NCI-H1694 treated with DMSO at 0.1 percent for 48 hours (cell line): ENCODE measurements at regions not wholly inside any gene's neighbourhood (a gene's known extent, or its start where the extent isn't known, plus 50 kb on each side); places are given as distances from the start of the nearest gene placed in this dataset.
"Not testable (repeated sequence)": the region's sequence is repeated elsewhere in the genome, so short reads cannot be mapped to it uniquely, and the experiment has no call there.

Source experiments
- DNase-seq: peaks from one replicate; lab custom pipeline; 2025; lab: John Stamatoyannopoulos, UW

DNA sequence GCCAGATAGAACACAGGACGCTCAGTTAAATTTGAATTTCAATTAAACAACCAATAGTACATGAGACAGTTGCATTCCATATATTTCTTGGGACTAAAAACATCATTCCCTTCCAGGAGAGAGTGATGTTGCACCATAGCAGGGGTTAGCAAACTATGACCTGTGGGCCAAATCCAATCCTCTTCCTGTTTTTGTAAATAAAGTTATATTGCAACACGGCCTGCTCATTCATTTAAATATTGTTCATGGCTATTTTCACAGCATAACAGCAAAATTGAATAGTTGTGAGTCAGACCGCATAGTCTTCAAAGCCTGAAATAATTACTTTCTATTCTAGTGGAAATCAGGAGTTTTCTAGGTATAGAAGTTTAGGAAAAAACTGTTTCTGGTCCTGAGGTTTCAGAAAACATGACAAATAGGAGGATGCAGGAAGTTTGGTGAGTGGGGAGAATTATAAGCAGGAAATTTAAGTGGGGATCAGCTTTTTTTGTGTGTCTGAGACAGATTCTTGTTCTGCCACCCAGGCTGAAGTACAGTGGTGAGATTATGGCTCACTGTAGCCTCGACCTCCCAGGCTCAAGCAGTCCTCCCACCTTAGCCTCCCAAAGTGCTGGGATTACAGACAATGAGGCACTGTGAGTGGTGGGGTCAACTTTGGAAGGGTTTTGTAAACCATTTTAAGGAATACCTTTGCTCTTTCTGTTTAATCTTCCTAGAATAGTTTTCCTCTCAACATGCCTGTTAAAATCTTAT lies 131.5 kb downstream of the SOCS6 start:
- DNase-seq, result no peak

DNA sequence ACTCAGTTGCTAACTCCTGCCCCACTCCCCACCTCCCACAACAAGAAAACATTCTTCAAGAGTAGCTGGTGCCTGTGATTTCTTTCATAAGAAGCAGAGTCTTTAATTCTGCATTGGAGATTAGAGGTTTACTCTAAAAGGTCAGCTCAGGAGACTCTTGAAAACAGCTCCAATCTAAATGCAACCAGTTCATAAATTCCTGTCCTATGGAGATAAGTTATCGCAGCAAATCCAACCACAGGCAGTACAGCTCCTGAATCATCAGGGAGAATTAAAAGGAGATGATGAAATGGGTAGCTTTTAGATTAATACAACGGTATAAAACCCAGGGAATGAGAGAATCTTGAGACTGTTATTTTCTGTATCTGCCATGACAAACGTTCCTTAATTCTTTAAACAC lies 130.7 kb downstream of the SOCS6 start:
- no peak for DNase-seq

DNA sequence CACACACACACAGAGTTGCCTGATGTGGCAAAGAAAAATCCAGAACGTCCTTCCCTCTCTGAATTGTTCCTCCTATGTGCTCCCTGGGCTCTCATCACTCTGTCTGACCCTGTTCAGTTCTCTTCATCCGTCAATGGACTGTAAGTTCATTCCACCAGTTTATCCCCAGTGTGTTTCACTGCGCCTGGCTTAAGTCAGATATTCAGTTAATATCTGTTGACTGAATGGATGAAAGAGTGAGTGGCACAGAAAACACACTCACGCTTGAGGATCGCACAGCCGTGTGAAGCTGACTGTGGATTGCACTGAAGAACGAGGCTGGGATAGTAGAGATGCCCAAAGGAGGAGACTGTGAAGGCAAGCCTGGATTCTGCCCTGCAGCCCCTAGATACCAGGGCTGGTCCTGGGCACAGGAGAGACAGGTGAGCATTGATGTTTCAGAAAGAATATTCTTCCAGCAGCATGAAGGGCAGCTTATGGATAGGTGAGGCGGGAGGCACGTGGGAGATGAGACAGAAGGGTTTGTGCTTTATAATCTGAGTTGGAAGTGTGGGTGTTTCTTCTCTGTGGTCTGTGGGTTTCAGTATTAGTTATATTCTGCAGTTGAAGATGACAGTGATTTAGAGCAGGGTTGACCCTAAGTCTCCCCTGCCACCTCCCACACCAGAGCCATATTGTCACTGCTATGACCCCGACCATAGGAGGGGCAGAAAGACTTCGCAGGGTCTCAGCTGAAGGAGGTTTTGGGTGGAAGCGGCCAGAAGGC lies 129.9 kb downstream of the SOCS6 start:
- no peak for DNase-seq

- DNase-seq, result no peak
These were observed 129.0 kb downstream of the SOCS6 start for GRCh38 chr18:70417847-70418246.

GRCh38 chr18:70416496-70416895 lies 127.7 kb downstream of the SOCS6 start:
- no peak for DNase-seq

- DNase-seq, result no peak
These were observed 127.1 kb downstream of the SOCS6 start for GRCh38 chr18:70415823-70416488.

- no peak for DNase-seq
These were observed 125.6 kb downstream of the SOCS6 start for GRCh38 chr18:70414315-70414900.

- DNase-seq, result no peak
These were observed 124.6 kb downstream of the SOCS6 start for GRCh38 chr18:70413455-70413854.

GRCh38 chr18:70411876-70412435 lies 123.1 kb downstream of the SOCS6 start:
- no peak for DNase-seq

DNA sequence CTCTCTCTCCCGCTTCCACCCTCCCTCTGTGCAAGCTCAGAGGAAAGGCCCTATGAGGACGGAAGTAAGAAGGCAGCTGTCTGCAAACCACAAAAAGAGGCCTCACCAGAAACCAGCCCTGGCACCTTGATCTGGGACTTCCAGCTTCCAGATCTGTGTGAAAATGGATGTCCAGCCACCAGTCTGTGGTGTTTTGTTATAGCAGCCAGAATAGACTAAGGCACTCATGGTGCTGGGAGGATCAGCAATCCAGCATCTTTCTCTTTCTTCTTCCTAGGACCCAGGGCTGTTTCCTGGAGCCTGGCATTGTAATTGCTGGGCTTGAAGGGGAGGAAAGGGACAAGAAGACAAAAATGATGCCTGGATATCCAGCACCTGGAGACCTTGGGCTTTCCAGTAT lies 122.5 kb downstream of the SOCS6 start:
- DNase-seq, result no peak

- DNase-seq, result no peak
These were observed 116.2 kb downstream of the SOCS6 start for GRCh38 chr18:70405052-70405451.

GRCh38 chr18:70400476-70400875 lies 111.6 kb downstream of the SOCS6 start:
- no peak for DNase-seq

- no peak for DNase-seq
These were observed 109.2 kb downstream of the SOCS6 start for GRCh38 chr18:70398076-70398475.

DNA sequence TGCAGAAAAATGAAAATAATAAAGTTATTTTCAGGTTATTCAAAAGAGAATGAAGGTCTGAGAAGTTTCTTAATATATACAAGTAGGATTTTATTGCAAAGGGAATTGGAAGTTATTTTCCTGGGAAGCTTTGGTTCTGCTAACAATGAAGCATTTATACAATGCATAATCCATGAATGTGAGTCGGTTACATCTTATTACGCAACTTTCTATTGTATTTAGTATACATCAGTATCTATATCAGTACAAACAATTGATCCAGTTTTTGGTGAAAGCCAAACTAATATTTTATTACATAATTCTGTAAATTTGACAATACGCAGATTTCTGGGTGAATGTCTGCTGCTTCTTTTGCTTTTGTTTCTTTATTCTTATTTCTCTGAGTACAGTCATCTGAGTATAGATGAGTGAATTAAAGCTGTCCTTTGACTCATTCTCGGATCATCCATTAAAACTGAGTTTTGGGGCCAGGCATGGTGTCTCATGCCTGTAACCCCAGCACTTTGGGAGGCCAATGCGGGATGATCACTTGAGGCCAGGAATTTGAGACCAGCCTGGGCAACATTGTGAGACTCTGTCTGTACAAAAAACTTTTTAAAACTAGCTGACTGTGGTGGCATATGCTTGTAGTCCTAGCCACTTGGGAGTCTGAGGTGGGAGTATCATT lies 108.5 kb downstream of the SOCS6 start:
- DNase-seq, result no peak

- not testable (repeated sequence) for DNase-seq
These were observed 106.9 kb downstream of the SOCS6 start for GRCh38 chr18:70395771-70396170.

- DNase-seq, result no peak
These were observed 105.8 kb downstream of the SOCS6 start for GRCh38 chr18:70394672-70395071.

GRCh38 chr18:70390371-70391090 lies 101.7 kb downstream of the SOCS6 start:
- no peak for DNase-seq

GRCh38 chr18:70389036-70389435 lies 100.2 kb downstream of the SOCS6 start:
- DNase-seq, result not testable (repeated sequence)

DNA sequence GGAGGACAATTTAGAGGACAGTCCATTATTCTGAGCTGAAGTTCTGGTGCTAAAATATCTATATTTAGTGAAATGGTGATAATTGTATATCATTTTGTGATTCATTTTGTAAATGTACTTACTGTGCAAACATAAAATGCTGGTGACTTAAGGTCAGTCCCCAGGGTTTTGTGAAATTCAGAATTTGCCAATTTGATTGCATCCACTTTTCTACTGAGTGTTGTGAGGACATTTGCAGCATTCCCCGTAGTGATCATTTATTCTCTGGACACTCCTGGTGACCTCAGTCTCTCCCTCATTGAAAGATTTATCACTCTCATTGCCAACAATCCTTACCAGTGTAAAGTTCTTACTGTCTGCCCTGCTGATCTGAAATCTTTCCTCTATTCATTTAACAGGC lies 98.2 kb downstream of the SOCS6 start:
- DNase-seq, result no peak

DNA sequence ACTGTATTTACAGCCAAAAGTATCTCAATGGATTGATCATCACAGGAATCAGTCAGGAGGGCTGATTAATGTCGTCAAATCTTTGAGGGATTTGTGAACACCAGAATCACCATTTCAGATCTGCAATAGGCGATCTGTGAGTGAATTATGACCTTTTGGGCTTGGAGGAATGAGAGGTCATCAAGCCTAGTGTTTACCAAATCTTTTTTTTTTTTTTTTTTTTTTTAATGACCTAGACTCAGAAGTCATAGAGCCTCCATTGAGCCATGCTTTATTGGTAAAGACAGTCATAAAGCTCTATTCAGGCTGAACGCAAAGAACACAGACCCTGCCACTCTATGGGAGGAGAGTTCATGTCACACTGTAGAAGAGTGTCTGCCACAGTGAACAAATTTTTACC lies 97.7 kb downstream of the SOCS6 start:
- DNase-seq, result no peak

DNA sequence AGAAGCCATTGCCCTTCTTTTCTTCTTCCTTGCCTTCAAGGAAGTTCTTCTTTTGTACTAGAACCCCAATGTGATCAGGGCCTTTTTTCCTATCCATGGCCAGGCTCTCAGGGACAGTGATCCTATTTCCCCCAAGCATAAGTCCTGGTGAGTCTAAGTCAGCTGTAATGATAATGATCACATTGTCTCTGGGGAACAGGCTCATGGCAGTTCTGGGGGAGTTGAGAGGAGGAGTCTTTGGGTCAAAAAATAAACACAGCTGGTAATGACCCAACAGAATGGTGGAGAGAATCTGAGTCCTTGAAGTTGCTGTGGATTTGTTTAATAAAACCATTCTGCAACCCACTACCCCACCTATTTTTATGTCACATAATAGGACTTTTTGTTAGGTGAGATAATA lies 96.6 kb downstream of the SOCS6 start:
- DNase-seq, result no peak
